Left hindlimb (tissue), 1 donor: ENCODE measurements at regions not wholly inside any gene's neighbourhood (a gene's known extent, or its start where the extent isn't known, plus 50 kb on each side); places are given as distances from the start of the nearest gene placed in this dataset.
"Not testable (repeated sequence)": the region's sequence is repeated elsewhere in the genome, so short reads cannot be mapped to it uniquely, and the experiment has no call there.

Experiments used
- DNase-seq: peaks from one replicate; pipeline ENCODE4 v3.0.0-alpha.2; 2018

DNA sequence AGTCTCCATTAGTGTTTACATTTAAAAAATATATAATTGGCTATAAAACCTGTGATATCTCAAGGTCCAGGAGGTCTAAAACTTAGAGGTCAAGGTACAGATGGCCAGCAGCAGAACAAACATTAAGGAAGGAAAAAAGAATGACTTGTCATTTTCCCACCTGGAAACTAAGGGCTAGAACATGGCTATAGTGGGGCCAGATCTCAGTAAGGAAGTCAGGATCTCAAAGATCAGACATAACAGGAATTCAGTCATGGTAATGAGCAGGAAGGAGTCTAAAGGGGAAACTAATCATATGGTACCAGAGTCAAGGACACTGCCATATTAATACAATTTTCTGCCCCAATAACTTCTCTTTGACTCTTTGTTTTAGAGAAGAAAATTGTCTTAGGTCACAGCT lies 1018.8 kb downstream of the PLA2G4A start:
- no peak for DNase-seq

DNA sequence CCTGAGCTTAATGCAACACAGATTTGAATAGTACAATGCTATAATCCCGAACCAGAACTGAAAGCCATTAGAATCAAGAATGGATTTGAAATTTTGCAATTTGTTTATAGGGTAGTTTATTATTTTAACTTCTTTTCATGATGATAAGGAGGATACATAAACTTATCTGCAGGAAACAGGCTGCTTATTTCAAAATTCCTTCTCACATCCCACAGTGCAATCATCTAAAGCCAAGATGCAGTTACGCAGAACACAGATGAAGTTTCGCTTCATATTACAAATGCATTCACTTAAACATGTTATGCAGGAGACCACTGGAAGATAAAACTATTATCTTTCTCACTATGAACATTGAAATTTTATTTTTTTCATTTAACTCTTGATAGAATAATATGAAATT lies 1019.6 kb downstream of the PLA2G4A start:
- DNase-seq = no peak

DNA sequence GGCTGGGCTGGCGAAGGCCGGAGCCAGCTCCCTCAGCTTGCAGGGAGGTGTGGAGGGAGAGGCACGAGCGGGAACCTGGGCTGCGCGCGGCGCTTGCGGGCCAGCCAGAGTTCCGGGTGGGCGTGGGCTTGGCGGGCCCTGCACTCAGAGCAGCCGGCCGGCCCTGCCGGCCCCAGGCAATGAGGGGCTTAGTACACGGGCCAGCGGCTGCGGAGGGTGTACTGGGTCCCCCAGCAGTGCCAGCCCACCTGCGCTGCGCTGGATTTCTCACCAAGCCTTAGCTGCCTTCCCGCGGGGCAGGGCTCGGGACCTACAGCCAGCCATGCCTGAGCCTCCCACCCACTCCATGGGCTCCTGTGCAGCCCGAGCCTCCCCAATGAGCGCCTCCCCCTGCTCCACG lies 1021.4 kb downstream of the PLA2G4A start:
- DNase-seq = not testable (repeated sequence)

DNA sequence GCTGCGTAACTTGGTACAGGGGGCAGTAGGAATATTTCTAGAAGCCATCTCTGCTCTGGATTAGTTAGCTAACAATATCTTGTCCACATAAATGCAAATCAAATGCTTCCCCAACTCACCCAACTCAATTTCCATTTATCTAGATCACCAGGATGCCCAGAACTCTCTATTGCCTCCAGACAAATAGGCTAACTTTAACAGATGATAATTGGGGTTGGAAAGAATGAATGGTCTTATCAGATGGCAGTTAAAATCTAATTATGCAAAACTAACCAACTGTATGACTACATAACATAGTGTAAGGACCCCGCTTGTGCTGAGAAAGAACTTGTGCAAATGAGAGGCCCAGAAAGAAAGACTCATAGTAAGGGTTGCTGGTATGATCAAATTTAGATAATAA lies 1024.8 kb downstream of the PLA2G4A start:
- DNase-seq = no peak

DNA sequence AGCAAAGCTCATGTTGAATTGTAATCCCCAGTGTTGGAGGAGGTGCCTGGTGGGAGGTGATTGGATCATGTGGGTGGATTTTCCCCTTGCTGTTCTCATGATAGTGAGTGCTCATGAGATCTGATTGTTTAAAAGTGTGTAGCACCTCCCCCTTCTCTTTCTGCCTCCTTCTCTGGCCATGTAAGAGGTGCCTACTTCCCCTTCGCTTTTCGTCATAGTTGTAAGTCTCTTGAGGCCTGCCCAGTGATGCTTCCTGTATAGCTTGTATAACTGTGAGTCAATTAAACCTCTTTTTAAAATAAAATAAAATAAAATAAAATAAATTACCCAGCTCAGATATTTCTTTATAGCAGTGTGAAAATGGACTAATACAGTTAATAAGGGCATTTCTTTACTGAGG lies 1025.7 kb downstream of the PLA2G4A start:
- no peak for DNase-seq

DNA sequence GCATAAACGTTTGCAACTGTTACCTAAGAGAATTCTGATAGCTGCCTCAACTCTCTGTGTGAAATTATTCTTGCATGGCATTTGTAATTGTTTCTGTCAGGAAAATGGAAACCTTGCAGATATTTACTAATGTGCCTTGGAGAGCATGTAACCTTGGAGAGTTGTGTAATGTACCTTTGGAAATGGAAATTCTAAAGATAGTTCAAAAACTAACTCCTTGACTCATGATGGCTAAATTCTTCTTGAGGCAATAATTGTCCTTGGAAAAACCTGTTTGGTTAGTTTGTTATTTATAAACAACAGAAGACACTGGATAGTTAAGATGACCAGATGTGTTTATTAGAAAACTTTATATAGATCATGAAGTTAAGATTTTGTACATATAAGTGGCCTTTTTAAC lies 1033.8 kb downstream of the PLA2G4A start:
- DNase-seq = no peak

DNA sequence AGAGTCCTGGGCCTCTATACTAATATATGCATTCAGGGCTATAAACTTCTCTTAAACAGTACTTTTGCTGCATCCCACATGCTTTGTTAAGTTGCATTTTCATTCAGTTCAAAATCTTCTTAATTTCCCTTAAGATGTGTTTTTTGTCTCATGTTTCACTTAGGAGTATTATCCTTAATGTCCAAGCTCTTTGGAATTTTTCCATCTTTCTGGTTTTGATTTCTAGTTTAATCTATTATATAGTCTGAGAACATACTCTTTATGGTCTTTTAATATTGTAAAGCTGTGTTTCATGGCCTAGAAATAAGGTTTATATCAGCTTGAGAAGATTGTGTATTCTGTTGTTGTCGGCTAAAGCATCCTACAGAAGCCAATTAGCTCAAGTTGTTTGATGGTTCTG lies 1041.8 kb downstream of the PLA2G4A start:
- no peak for DNase-seq

DNA sequence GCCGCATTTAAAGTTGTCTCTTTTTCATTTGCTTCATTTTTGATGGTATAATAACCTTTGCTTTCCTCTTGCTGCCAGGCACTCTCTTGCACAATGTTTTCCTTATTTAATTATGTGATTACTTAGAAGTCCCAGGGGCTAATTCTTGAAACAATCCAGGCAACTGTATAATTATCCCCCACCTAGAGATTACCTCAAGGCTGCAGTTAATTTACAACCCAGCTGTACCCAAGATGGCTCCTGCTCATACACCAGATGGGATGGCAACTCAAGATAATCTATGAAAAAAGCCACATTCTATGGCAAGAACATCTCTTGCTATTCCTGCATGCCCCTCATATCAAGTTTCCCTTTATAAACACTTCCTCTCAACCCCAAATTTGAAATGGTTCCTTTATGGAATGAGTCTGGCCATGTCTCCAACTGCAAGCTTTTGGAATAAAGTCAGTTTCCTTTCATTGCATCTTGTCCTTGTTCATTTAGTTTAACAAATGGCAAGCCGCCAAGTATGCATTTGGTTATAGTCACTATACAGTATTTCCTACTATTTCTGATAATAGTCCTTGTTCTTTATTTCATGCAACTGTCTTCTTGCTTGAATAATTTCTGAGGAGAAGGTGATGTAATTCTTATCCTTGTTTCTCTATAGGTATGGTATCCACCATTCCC lies 1042.6 kb downstream of the PLA2G4A start:
- DNase-seq = no peak

DNA sequence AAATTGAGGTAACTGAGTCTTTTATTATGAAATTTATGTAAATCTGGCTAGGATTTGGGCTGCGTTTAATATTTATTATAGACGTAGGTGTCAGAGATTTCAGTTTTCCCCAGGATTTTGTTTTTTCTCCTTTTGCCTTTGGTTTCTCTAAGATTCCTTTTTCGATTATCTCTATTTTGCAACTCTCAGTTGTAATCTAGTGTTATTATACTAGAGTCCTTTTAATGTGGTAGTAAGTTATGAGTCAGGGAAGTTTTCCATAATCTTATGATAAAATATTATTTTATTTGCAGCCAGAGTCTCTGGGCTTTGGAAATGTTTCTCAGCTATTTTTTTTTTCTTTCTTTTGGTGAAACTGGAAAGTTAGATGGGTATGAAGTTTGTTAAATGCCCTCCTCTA lies 1043.8 kb downstream of the PLA2G4A start:
- DNase-seq = no peak

DNA sequence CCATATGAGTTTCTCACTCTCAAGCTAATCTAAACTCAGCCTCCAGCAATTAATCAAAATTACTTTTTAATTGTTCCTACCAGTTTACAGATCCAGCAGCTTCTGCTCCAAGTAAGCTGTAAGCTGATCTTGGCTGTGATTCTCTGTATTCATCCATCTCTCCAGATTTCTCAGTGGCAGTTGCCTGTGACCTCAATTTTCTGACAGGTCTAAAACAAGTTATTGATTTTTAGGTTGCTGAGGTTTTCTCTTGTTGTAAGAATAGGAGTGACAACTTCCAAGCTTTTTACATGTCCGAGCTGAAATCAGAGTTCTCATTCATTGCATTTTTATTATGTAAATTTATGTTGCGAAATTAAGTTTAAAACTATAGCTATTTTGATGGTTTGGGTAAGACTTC lies 1044.4 kb downstream of the PLA2G4A start:
- DNase-seq = no peak

DNA sequence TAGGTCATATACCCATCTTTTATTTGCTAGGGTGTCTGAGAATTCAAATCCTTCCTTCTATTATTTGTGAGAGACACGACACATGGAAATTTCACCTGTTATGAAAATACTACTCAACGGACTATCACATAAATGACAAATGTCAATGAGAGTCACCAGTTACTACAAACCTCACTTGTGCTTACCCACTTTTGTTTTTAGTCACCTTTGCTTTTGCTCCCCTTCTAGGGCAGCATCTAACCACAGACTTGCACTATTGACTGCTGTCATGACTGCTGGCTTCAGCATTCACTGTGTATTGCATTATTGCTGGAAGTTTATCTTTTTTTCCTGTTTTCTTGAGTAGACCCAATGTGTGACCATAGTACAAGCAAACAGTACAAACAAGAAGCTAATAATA lies 1048.0 kb downstream of the PLA2G4A start:
- no peak for DNase-seq

DNA sequence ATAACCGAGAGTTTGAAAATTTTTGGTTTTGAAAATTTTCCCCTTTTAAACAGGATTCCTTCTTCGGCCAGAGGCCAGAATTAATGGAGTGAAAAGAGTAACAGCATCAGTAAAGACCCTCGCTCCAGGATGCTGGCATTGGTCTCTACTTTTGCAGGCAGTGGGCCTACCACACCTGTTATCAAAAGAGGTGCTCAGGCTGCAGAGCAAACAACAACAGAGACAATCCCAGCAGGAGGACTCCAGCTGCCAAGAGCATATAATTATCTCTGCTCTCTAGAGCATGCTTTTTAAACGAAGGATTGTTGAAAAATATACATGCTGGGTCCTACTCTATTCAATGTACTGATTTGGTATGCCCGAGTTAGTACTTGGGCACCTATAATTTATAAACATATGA lies 1048.5 kb downstream of the PLA2G4A start:
- no peak for DNase-seq

DNA sequence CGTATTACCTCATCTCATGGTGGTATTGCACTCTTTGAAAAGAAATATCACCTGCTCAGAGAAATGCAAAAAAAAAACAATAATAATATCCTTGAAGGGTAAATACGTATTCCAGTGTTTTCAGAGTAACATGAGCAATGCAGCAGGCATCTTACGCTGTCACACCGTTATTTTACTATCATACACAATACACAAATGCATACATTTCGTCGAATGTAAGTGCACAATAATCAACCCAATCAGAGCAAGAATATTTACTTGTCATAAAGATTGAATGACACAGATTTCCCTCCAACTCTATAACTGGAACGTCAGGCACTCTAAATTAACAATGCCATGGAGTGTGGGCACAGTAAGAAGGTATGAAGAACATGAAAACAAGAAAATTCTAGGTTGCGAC lies 1050.1 kb downstream of the PLA2G4A start:
- no peak for DNase-seq

DNA sequence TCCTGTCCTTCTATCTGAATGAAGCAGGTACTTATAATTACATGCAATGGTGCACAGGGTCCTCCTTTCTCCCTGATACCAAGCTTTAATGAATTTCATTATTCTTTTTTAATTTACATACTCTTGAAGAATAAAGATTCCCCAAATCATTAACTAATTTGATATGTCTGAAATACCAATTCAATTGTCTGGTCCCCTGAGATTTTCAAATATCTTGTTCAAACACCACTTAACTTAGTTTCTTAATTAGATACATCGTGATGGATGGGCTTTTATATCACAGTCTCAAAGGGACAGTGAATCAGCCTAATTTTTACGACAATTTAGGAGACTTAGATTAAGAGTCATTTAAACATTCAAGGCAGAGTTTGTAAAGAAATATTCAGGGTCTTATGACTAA lies 1054.6 kb downstream of the PLA2G4A start:
- no peak for DNase-seq

DNA sequence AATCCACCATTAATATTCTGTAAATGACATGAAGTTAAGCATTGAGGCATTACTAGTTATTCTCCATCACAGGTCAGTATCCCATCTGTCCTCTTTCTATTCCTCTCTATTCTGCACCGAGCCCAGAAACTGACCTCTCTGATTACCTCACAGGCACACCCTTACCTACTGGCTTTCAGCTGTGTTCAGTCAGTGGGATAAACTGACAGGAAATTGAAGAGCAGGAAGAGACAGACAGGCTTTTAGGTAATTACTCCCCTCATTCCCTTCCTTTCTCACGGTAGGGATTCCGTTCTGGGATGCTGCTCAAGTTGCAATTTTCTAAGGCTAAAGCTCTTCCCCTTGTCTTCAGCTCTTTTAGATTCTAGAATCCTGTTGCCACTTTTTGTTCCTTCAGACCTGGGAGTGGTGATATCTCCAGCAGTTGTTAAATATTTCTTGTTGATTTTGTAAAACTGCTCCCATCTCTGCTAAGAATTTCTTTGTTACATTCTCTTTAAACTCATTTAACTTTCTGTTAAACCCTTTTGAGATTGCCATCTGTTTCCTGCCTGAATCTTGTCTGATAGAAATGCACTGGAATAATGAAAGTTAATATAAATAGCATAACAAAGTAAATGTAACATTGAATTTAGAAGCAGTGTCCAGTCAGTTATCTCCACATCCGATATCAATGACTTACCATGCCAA lies 1063.4 kb downstream of the PLA2G4A start:
- DNase-seq = no peak

DNA sequence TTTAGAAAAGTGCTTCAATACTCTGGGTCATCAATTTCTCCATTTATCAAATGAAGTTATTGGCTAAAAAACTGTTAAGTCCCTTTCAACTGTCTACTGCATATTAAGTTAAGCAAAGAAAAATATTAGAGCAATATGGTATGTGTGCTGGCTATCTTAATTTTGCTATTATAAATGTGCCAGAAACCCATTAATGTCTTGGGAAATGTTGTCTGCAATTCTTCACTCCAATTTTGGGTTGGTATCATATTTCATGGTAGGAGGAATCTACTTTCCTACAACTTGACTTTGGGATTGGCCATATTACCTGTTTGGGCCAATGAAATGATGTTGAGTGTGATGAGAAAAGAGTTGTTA lies 1063.9 kb downstream of the PLA2G4A start:
- no peak for DNase-seq

DNA sequence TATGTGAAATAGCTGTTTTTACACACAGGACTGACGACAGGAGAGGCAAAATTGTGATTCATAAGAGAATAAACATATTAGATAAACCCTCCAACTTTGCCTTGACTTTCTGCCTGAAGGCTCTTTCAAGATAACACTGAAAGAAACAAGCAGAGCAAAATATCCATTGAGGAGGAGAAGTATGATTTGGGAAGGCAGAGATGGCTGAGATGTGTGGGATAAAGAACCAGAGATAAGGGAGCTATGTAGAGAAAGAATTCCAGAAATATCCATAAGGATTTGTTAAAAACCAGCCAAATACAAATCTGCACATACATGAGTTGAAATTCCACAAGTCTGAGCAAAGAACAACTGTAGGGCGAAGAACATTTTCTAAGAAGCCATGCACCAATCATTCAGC lies 1064.7 kb downstream of the PLA2G4A start:
- no peak for DNase-seq

DNA sequence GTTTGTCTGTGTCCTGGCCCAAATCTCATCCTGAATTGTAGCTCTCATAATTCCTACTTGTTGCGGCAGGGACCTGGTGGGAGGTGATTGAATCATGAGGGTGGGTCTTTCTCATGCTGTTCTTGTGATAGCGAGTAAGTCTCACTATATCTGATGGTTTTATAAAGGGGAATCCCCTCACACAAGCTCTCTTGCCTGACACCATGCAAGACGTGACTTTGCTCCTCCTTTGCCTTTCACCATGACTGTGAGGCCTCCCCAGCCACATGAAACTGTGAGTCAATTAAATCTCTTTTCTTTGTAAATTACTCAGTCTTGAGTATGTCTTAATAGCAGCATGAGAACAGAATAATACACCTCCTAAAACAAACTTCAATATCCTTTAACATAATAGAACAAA lies 1065.6 kb downstream of the PLA2G4A start:
- no peak for DNase-seq

DNA sequence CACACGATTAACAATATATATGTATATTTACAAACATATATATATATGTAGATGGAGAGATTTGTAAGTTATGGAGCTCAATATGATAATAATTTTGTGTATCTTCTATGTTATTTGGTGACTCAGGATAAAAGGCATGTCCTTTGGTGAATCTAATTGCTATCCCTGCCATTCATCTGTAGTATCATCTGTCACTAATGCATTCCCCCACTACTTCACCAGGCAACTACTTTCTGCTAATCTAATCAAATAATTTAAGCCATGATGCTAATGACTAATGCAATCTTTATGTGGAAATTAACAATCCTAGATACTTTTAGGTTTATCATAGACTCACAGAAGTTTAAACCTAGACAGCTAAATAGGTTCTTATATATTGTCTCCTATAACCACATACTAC lies 1074.5 kb downstream of the PLA2G4A start:
- DNase-seq = no peak

DNA sequence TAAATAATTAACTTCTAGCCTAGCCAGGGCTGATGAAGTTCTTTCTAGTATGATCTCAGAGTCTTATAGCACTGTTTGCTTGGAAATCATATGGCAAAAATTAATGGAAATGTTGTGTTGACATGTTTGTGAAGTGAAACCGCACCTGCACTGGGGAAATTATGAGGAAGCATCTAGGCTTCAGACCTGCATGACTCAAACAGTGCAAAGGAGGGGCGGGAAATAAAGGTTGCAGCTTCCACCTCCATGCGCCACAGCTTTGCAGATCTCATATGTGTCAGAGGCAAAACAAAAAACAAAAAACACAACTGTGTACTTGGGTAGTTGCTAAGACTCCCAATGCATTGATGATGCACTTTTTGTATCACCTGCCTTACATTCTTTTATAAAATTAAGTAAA lies 1080.6 kb downstream of the PLA2G4A start:
- no peak for DNase-seq

DNA sequence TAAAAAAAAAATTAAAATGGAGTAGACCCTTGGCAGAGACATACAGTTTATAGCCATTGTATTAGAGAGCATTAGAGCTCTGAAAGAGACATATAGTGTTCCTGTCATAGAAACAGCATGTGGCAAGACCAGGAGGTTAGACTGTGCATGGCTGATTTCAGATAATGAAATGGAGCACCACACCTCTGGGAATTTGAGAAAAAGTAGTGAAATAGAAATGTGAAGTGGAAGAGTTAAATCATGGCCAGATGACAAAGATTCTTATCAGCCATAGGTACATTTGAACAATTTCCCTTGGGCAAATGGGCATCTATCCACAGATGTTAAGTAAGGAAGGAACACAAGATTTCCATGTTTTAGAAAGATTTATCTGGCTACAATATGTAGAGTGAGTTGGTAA lies 1083.1 kb downstream of the PLA2G4A start:
- DNase-seq = no peak

DNA sequence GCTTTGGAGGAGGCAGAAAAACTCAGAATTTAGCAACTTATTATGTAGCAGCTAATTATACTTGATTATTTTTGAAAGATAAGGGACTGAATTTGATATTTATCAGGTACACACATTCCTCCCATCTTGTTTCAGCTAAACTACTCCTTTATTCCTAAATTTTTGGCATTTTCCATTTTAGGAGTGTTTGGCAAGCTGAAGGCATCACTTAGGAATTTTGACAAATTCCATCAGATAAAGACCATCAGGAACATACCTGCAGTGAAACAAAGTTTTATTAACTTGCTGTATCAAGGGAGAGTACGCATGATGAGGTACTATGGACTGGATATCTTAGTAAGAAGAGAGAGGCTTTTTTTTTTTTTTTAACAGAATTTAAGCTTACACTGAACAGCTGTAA lies 1092.2 kb downstream of the PLA2G4A start:
- no peak for DNase-seq

DNA sequence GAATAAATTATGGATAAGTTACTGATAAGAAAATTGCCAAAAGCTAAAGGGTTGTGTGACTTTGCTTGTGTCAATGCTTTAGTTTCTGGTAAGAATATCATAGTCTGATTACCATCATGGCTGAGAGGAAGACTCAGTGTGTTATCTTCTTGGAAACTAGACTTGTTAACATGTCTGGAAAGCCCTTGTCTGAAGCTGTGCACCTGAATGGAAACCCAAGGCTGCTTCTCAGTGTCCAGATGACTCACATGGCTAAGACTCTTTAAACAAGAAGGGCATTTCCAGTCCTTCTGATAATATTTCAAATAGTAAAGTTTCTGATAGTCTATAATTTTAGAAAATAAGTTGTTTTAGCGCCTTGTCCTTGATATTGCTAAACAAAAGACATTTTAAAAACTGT lies 1092.7 kb downstream of the PLA2G4A start:
- DNase-seq = no peak

DNA sequence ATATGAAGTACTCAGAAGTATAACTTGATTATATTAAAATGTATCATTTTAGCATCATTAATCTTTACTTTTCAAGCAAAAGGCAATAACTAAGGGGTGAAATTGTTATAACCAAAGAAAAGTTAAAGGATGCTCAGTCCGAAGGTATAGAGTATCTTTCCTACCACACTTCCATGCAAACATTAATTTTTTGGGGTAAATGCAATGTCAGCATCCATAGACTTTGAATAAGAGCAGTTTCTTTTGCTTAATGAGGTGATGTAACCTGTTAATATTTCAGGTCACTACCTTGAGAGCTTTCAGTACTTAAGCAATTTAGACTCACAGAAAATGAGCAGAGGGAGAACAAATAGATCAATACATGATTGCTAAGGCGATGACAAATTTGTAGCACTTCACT lies 1093.5 kb downstream of the PLA2G4A start:
- DNase-seq = no peak

DNA sequence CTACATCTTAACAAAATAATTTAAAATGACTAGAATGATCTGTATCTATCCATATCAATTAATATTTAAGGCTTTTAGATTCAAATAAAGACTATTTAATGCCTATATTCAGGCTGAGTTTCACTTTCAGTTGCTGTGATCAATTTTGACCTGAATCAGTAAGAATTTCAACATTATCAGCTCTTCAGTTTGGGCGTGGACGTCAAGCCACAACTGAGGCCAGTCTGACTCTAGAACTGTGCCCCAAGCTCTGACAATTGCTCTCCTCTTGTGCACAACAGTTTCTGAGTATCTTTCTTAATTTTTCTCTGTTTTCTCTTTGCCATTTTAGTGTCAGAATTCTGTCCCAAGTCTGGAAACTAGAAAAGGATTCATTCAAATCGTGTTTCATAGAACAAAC lies 1095.5 kb downstream of the PLA2G4A start:
- DNase-seq = no peak
